ENCODE measurements at regions not wholly inside any gene's neighbourhood (a gene's known extent, or its start where the extent isn't known, plus 50 kb on each side); places are given as distances from the start of the nearest gene placed in this dataset.

- H3K27ac ChIP-seq, result no peak overlapping the region
- no peaks in the 10 kb centered on the region for H3K27me3 ChIP-seq
- no peak for DNase-seq (ENCODE audit: low read depth in 1 of 2, low spot score in 1 of 2)
- no peaks in the 10 kb centered on the region for H3K9me3 ChIP-seq (ENCODE audit: low read depth)
- no peaks in the 10 kb centered on the region for H3K4me1 ChIP-seq (ENCODE audit: low read depth)
- H3K36me3 ChIP-seq, result no peaks in the 10 kb centered on the region
- no peak overlapping the region for H3K4me3 ChIP-seq
- TF ChIP-seq CTCF (IDR thresholded peaks at IDR 0.05; ENCODE audit: low read depth, low read length), result no peak
Observed at GRCh38 chr14:50049093-50049492, 67.3 kb downstream of the VCPKMT start.

GRCh38 chr14:50049703-50050570, 66.4 kb downstream of the VCPKMT start:
- no peak for DNase-seq (ENCODE audit: low read depth in 1 of 2, low spot score in 1 of 2)
- Histone ChIP-seq H3K4me1 (ENCODE audit: low read depth) (no peaks in the 10 kb centered on the region), H3K36me3 (no peaks in the 10 kb centered on the region), H3K27me3 (no peaks in the 10 kb centered on the region), H3K9me3 (ENCODE audit: low read depth) (no peaks in the 10 kb centered on the region), H3K27ac (no peak overlapping the region), H3K4me3 (no peak overlapping the region)
- TF ChIP-seq CTCF (IDR thresholded peaks at IDR 0.05; ENCODE audit: low read depth, low read length), result no peak

GRCh38 chr14:50051106-50051505, 65.3 kb downstream of the VCPKMT start:
- H3K9me3 ChIP-seq (ENCODE audit: low read depth), result no peaks in the 10 kb centered on the region
- no peaks in the 10 kb centered on the region for H3K27me3 ChIP-seq
- no peak overlapping the region for H3K4me3 ChIP-seq
- no peaks in the 10 kb centered on the region for H3K4me1 ChIP-seq (ENCODE audit: low read depth)
- no peak overlapping the region for H3K27ac ChIP-seq
- no peaks in the 10 kb centered on the region for H3K36me3 ChIP-seq
- no peak for TF ChIP-seq CTCF (IDR thresholded peaks at IDR 0.05; ENCODE audit: low read depth, low read length)
- DNase-seq (ENCODE audit: low read depth in 1 of 2, low spot score in 1 of 2), result no peak

GRCh38 chr14:50051706-50052105, 64.7 kb downstream of the VCPKMT start:
- Histone ChIP-seq H3K4me3 (no peak overlapping the region), H3K27me3 (no peaks in the 10 kb centered on the region), H3K27ac (no peak overlapping the region), H3K4me1 (ENCODE audit: low read depth) (no peaks in the 10 kb centered on the region), H3K36me3 (no peaks in the 10 kb centered on the region), H3K9me3 (ENCODE audit: low read depth) (no peaks in the 10 kb centered on the region)
- no peak for TF ChIP-seq CTCF (IDR thresholded peaks at IDR 0.05; ENCODE audit: low read depth, low read length)
- DNase-seq (ENCODE audit: low read depth in 1 of 2, low spot score in 1 of 2), result no peak

GRCh38 chr14:50052517-50052916, 63.9 kb downstream of the VCPKMT start:
- no peaks in the 10 kb centered on the region for H3K4me1 ChIP-seq (ENCODE audit: low read depth)
- H3K27ac ChIP-seq, result no peak overlapping the region
- TF ChIP-seq CTCF (IDR thresholded peaks at IDR 0.05; ENCODE audit: low read depth, low read length), result no peak

More at GRCh38 chr14:50052517-50052916, 63.9 kb downstream of the VCPKMT start:
- H3K27me3 ChIP-seq, result no peaks in the 10 kb centered on the region
- no peak overlapping the region for H3K4me3 ChIP-seq
- H3K36me3 ChIP-seq, result no peaks in the 10 kb centered on the region
- no peak for DNase-seq (ENCODE audit: low read depth in 1 of 2, low spot score in 1 of 2)
- H3K9me3 ChIP-seq (ENCODE audit: low read depth), result no peaks in the 10 kb centered on the region
